ENCODE measurements at regions not wholly inside any gene's neighbourhood (a gene's known extent, or its start where the extent isn't known, plus 50 kb on each side); places are given as distances from the start of the nearest gene placed in this dataset.

- no peak for TF ChIP-seq CTCF (conservative IDR thresholded peaks at IDR 0.05; ENCODE audit: low read length)
- TF ChIP-seq EZH2phosphoT487 (IDR thresholded peaks at IDR 0.05; ENCODE audit: borderline replicate concordance): no peak
Measured at GRCh38 chr4:101464596-101464995, 117.3 kb upstream of the PPP3CA start.

Measured in Loucy (cell line).